B cell (primary cell): ENCODE measurements at regions not wholly inside any gene's neighbourhood (a gene's known extent, or its start where the extent isn't known, plus 50 kb on each side); places are given as distances from the start of the nearest gene placed in this dataset.

Experiments used
- ATAC-seq: fragments of 200-7000 bp; cut with Tn5 transposase; one replicate; pipeline ENCODE4 v1.10.0; 2021; ENCODE audit warnings: low read depth, mild to moderate bottlenecking, moderate number of reproducible peaks, moderate library complexity
- CTCF ChIA-PET: fragments of 350-600 bp; sonication (Branson Sonifier 250); formaldehyde crosslinking; loops from one replicate; lab custom pipeline; 2021; ENCODE audit warnings: antibody characterized with exemption, inconsistent platforms; lab: Charles Lee
- POLR2A ChIA-PET: fragments of 350-600 bp; sonication (Branson Sonifier 250); formaldehyde crosslinking; loops from one replicate; lab custom pipeline; 2021; ENCODE audit warnings: antibody characterized with exemption; lab: Charles Lee
- DNase-seq: peaks from one replicate; pipeline ENCODE4 v3.0.0; 2013
- H2AFZ ChIP-seq: 2 replicates; pipeline ENCODE4 v1.6.1; 2012; ENCODE audit warnings: mild to moderate bottlenecking, low read depth, low read length; ENCODE audit not compliant: insufficient read depth, poor library complexity, severe bottlenecking
- H3K27ac ChIP-seq, 2 donors: 1 replicate in 1 of 2; 2 replicates in 1 of 2; pipeline ENCODE4 v1.5.1; 2012 to 2013; ENCODE audit warnings: low read length in 2 of 2, mild to moderate bottlenecking in 2 of 2, moderate library complexity in 1 of 2
- H3K27me3 ChIP-seq, 4 experiments: fragments of 200-600 bp in 1 of 4; sonication (generic) in 1 of 4; replicated peaks in 1 of 4; 1 replicate in 2 of 4; 2 replicates in 2 of 4; pipeline versions ENCODE4 v1.6.1 to v1.7.0; 2013 to 2016; ENCODE audit warnings: low read length in 3 of 4, mild to moderate bottlenecking in 2 of 4, mixed read lengths in 1 of 4, moderate library complexity in 1 of 4; ENCODE audit not compliant: insufficient read depth in 4 of 4, control insufficient read depth in 3 of 4; ENCODE audit errors: control extremely low read depth in 1 of 4
- H3K36me3 ChIP-seq, 2 experiments: replicated peaks in 1 of 2; 1 replicate in 1 of 2; 2 replicates in 1 of 2; pipeline versions ENCODE4 v1.6.1 to v1.7.1; 2013; ENCODE audit warnings: low read length in 1 of 2; ENCODE audit not compliant: insufficient read depth in 2 of 2, control insufficient read depth in 1 of 2; ENCODE audit errors: control extremely low read depth in 1 of 2, extremely low read depth in 1 of 2
- H3K4me1 ChIP-seq, 2 donors: fragments of 200-600 bp in 1 of 2; sonication (generic) in 1 of 2; 1 replicate in 1 of 2; 2 replicates in 1 of 2; pipeline versions ENCODE4 v1.5.1 to v1.6.1; 2013 to 2017; ENCODE audit warnings: low read length in 2 of 2; ENCODE audit not compliant: control insufficient read depth in 2 of 2, insufficient read depth in 2 of 2
- H3K4me2 ChIP-seq: replicated peaks from 2 replicates; pipeline ENCODE3; 2012; ENCODE audit warnings: mild to moderate bottlenecking, low read depth, low read length; ENCODE audit not compliant: poor library complexity, severe bottlenecking
- H3K4me3 ChIP-seq, 5 experiments: fragments of 200-600 bp in 1 of 5; sonication (generic) in 1 of 5; 1 replicate in 3 of 5; 2 replicates in 2 of 5; pipeline versions ENCODE4 v1.5.1 to v1.7.0; 2011 to 2016; ENCODE audit warnings: low read length in 4 of 5, mild to moderate bottlenecking in 4 of 5, low read depth in 2 of 5, control low read depth in 1 of 5, moderate library complexity in 1 of 5; ENCODE audit not compliant: insufficient read depth in 1 of 5; ENCODE audit errors: control extremely low read depth in 1 of 5, extremely low read depth in 1 of 5
- H3K79me2 ChIP-seq: fragments of 200-600 bp; sonication (generic); one replicate; pipeline ENCODE4 v1.6.0; 2016; ENCODE audit warnings: low read length; ENCODE audit not compliant: control insufficient read depth, insufficient read depth
- H3K9ac ChIP-seq: fragments of 200-600 bp; sonication (generic); 2 replicates; pipeline ENCODE4 v1.6.1; 2017; ENCODE audit warnings: mild to moderate bottlenecking, low read length, moderate library complexity
- H3K9me3 ChIP-seq, 3 donors: one replicate each; pipeline versions ENCODE4 v1.6.1 to v1.7.1; 2013; ENCODE audit warnings: low read length in 2 of 3; ENCODE audit not compliant: control insufficient read depth in 2 of 3, insufficient read depth in 1 of 3; ENCODE audit errors: control extremely low read depth in 1 of 3
- H4K20me1 ChIP-seq: 2 replicates; pipeline ENCODE4 v1.6.0; 2012; ENCODE audit warnings: mild to moderate bottlenecking, low read length; ENCODE audit not compliant: insufficient read depth, control insufficient read depth, poor library complexity, severe bottlenecking
- H3K27ac Mint-ChIP-seq: one replicate; pipeline ENCODE4 v1.8.0; 2021; ENCODE audit warnings: mixed read lengths
- H3K27me3 Mint-ChIP-seq: one replicate; pipeline ENCODE4 v1.8.0; 2021; ENCODE audit warnings: mixed read lengths
- H3K4me1 Mint-ChIP-seq: one replicate; pipeline ENCODE4 v1.8.0; 2021; ENCODE audit warnings: mixed read lengths
- H3K4me3 Mint-ChIP-seq: one replicate; pipeline ENCODE4 v1.8.0; 2021; ENCODE audit warnings: mixed read lengths
- H3K9me3 Mint-ChIP-seq: one replicate; pipeline ENCODE4 v1.8.0; 2022; ENCODE audit warnings: mixed read lengths; ENCODE audit not compliant: insufficient read depth
- CTCF ChIP-seq: fragments of 200-600 bp; IDR thresholded peaks from one replicate; pipeline ENCODE4 v1.8.0; 2022; ENCODE audit warnings: antibody characterized with exemption, mild to moderate bottlenecking
- EZH2 ChIP-seq: IDR thresholded peaks from 2 replicates; pipeline ENCODE4 v1.6.1; 2012; ENCODE audit warnings: borderline replicate concordance, low read depth, mild to moderate bottlenecking, moderate library complexity, low read length; ENCODE audit not compliant: insufficient read depth, poor library complexity, severe bottlenecking
- WGBS: methylation state at CpG from one replicate; pipeline ENCODE4 v1.1.5; 2013; ENCODE audit warnings: missing lambda C conversion rate; ENCODE audit not compliant: insufficient coverage; 5-methylcytosine and 5-hydroxymethylcytosine counted together
- intact Hi-C: fragments of 100-400 bp; cut with micrococcal nuclease; formaldehyde crosslinking; loops from one replicate; pipeline ENCODE4 v1.10.0; 2022

- H3K27ac Mint-ChIP-seq: no peak overlapping the region
- H3K4me1 Mint-ChIP-seq: peaks cover 4% of the 10 kb centered on the region
- Histone ChIP-seq H3K27me3 (no peaks in the 10 kb centered on the region), H3K9me3 (no peaks in the 10 kb centered on the region), H2AFZ (no peak overlapping the region), H4K20me1 (no peaks in the 10 kb centered on the region), H3K9ac (no peak overlapping the region), H3K4me1 (no peaks in the 10 kb centered on the region), H3K79me2 (no peaks in the 10 kb centered on the region), H3K27ac (no peak overlapping the region), H3K4me3 (no peak overlapping the region), H3K4me2 (no peak overlapping the region), H3K36me3 (no peaks in the 10 kb centered on the region)
- 89% methylated on average over 3 of the region's 4 CpGs for WGBS
- H3K27me3 Mint-ChIP-seq: peaks cover 9% of the 10 kb centered on the region
- ChIA-PET CTCF (no interaction called here), POLR2A (no interaction called here)
- no peaks in the 10 kb centered on the region for H3K9me3 Mint-ChIP-seq
- no peak overlapping the region for H3K4me3 Mint-ChIP-seq
- no peak for ATAC-seq
- TF ChIP-seq EZH2 (no peak), CTCF (no peak)
- no peak for DNase-seq
- intact Hi-C loops: no loop called here
Measured at GRCh38 chr3:53997476-53997875, 105.8 kb upstream of the SELENOK start.

DNA sequence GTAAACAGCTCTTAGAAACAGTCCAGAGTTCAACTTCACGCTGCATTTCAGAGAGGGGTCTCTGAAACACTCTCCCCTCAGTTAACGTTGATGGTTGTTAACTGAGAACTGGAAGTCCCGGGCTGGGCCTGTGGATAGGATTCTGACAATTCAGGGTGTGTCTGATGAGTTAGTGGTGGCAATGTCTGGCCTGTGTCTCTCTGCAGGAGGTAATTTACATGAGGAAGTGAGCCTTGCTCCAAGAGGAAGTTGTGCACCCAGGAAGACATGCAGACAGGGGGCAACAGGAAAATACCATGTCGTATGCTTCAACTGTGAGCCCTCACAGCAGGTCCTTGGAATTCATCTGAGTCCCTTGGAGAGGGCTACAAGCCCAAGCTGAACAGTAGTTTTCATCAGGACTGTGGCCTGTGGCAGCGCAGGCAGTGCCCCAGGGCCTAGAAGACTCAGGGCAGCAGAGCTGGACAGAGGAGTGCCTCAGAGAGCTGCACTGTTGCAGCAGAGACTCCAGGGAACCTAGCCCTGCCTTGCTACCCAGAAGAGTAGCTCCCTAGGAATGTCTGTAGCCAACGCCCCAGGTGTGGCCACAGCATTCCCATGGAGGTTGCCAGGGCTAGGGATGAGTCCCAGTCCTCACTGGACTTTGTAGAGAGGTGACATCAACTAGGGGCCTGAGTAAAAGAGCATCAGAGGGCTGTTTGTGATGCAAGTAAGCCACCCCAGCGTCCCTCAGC is 104.6 kb upstream of the SELENOK start:
- Mint-ChIP-seq H3K27ac (no peak overlapping the region), H3K27me3 (peaks cover 14% of the 10 kb centered on the region), H3K4me3 (no peak overlapping the region), H3K4me1 (peaks cover 4% of the 10 kb centered on the region), H3K9me3 (no peaks in the 10 kb centered on the region)
- 76% methylated on average over 7 of the region's 7 CpGs for WGBS
- Histone ChIP-seq H3K9ac (no peak overlapping the region), H3K4me1 (no peaks in the 10 kb centered on the region), H2AFZ (peak overlapping the region; percentile 38), H3K9me3 (no peaks in the 10 kb centered on the region), H3K79me2 (no peaks in the 10 kb centered on the region), H3K27me3 (no peaks in the 10 kb centered on the region), H3K27ac (no peak overlapping the region), H4K20me1 (no peaks in the 10 kb centered on the region), H3K36me3 (no peaks in the 10 kb centered on the region), H3K4me3 (no peak overlapping the region), H3K4me2 (no peak overlapping the region)
- ATAC-seq (no peak), DNase-seq (no peak)
- POLR2A ChIA-PET: no interaction called here
- CTCF ChIA-PET: interaction anchor here (0.6 kb wide), 1 partner anchor 18 kb away, joined by 4 read pairs; no protein-coding TSS in a partner anchor
- intact Hi-C loops: no loop called here
- TF ChIP-seq EZH2: no peak
- TF ChIP-seq CTCF: no peak
